NB4 (cell line): ENCODE measurements at regions not wholly inside any gene's neighbourhood (a gene's known extent, or its start where the extent isn't known, plus 50 kb on each side); places are given as distances from the start of the nearest gene placed in this dataset.

Experiments
- DNase-seq: peaks from one replicate; pipeline ENCODE4 v3.0.0; 2010; ENCODE audit warnings: low read depth
- H3K4me3 ChIP-seq: one replicate; pipeline ENCODE4 v1.5.1; 2011; ENCODE audit warnings: mild to moderate bottlenecking, low read depth, low read length, moderate library complexity
- CTCF ChIP-seq: IDR thresholded peaks from one replicate; pipeline ENCODE4 v1.5.1; 2012; ENCODE audit warnings: low read depth, low read length
- MAX ChIP-seq: IDR thresholded peaks from 2 replicates; pipeline ENCODE4 v1.6.1; 2011; ENCODE audit warnings: low read depth, low read length
- MYC ChIP-seq: IDR thresholded peaks from 2 replicates; pipeline ENCODE4 v1.6.1; 2011; ENCODE audit warnings: low read depth, low read length
- POLR2A ChIP-seq: IDR thresholded peaks from 2 replicates; pipeline ENCODE4 v1.6.1; 2011; ENCODE audit warnings: mild to moderate bottlenecking; ENCODE audit not compliant: insufficient read length; ENCODE audit errors: extremely low read depth

GRCh38 chr1:185500001-185500626 is 183.1 kb upstream of the IVNS1ABP start:
- H3K4me3 ChIP-seq = no peak overlapping the region
- TF ChIP-seq POLR2A = no peak
- no peak for TF ChIP-seq CTCF
- TF ChIP-seq MAX = no peak
- TF ChIP-seq MYC = no peak
- no peak for DNase-seq

GRCh38 chr1:185498207-185498606 is 181.2 kb upstream of the IVNS1ABP start:
- H3K4me3 ChIP-seq = no peak overlapping the region
- no peak for TF ChIP-seq POLR2A
- TF ChIP-seq CTCF = no peak
- TF ChIP-seq MAX = no peak
- no peak for TF ChIP-seq MYC
- DNase-seq = no peak

GRCh38 chr1:185497177-185497576 is 180.1 kb upstream of the IVNS1ABP start:
- TF ChIP-seq CTCF (no peak), POLR2A (no peak), MAX (no peak), MYC (no peak)
- no peak for DNase-seq
- no peak overlapping the region for H3K4me3 ChIP-seq

GRCh38 chr1:185495898-185496297 is 178.9 kb upstream of the IVNS1ABP start:
- no peak for TF ChIP-seq POLR2A
- no peak for DNase-seq
- H3K4me3 ChIP-seq = no peak overlapping the region

- no peak for TF ChIP-seq CTCF
- TF ChIP-seq MAX = no peak
- no peak for TF ChIP-seq POLR2A
- TF ChIP-seq MYC = no peak
- DNase-seq = no peak
- no peak overlapping the region for H3K4me3 ChIP-seq
Measured at GRCh38 chr1:185495007-185495406, 178.0 kb upstream of the IVNS1ABP start.

GRCh38 chr1:185492089-185492825 is 175.2 kb upstream of the IVNS1ABP start:
- H3K4me3 ChIP-seq = no peak overlapping the region
- DNase-seq = no peak
- TF ChIP-seq POLR2A (no peak), MYC (no peak), CTCF (no peak)
